Skeletal muscle tissue (tissue), 3 donors: ENCODE measurements at regions not wholly inside any gene's neighbourhood (a gene's known extent, or its start where the extent isn't known, plus 50 kb on each side); places are given as distances from the start of the nearest gene placed in this dataset.

Experiments used
- H3K27ac ChIP-seq: one replicate; pipeline ENCODE4 v1.7.0; 2013; ENCODE audit warnings: mild to moderate bottlenecking, low read depth, low read length, inconsistent platforms
- H3K27me3 ChIP-seq, 3 donors: one replicate each; pipeline ENCODE4 v1.7.0; 2013; ENCODE audit warnings: low read length in 3 of 3; ENCODE audit not compliant: control insufficient read depth in 3 of 3, insufficient read depth in 3 of 3
- H3K36me3 ChIP-seq, 3 donors: one replicate each; pipeline ENCODE4 v1.7.0; 2013; ENCODE audit warnings: low read length in 3 of 3; ENCODE audit not compliant: control insufficient read depth in 3 of 3, insufficient read depth in 3 of 3
- H3K4me1 ChIP-seq, 3 donors: one replicate each; pipeline ENCODE4 v1.7.0; 2013; ENCODE audit warnings: low read length in 3 of 3, mild to moderate bottlenecking in 3 of 3; ENCODE audit not compliant: control insufficient read depth in 3 of 3, insufficient read depth in 3 of 3
- H3K4me3 ChIP-seq, 3 donors: one replicate each; pipeline ENCODE4 v1.7.0; 2013; ENCODE audit warnings: low read length in 3 of 3
- H3K9ac ChIP-seq, 3 donors: one replicate each; pipeline ENCODE4 v1.7.0; 2013; ENCODE audit warnings: low read length in 3 of 3, mild to moderate bottlenecking in 3 of 3, moderate library complexity in 2 of 3, low read depth in 1 of 3
- H3K9me3 ChIP-seq, 3 donors: one replicate each; pipeline ENCODE4 v1.7.0; 2013; ENCODE audit warnings: low read length in 3 of 3; ENCODE audit not compliant: control insufficient read depth in 3 of 3
- donor health status: Osteomylitis.

DNA sequence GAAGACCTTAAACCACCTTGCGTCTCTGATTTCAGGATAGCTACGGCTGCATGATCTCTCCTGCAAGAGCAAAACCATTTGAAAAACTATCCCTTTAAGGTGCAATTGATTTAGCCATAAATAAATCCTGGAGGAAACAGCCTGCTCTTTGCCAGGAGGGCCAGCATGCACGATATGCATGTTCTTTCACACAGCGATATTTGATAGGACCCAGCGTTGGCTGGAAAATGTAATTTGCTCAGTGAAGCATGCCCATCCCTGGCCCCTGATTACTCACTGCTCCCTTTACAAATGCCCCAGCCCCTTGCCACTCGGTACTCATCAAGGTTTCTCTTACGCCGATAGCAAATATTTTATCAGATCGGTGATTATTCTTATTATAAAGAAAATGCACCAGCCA is 315.4 kb downstream of the CDH2 start:
- Histone ChIP-seq H3K27ac (no peak overlapping the region), H3K9me3 (no peaks in the 10 kb centered on the region), H3K4me1 (peaks cover 6 to 13% (median 11%) of the 10 kb centered on the region in 3 donors), H3K9ac (no peak overlapping the region), H3K27me3 (no peaks in the 10 kb centered on the region), H3K36me3 (no peaks in the 10 kb centered on the region), H3K4me3 (no peak overlapping the region)

DNA sequence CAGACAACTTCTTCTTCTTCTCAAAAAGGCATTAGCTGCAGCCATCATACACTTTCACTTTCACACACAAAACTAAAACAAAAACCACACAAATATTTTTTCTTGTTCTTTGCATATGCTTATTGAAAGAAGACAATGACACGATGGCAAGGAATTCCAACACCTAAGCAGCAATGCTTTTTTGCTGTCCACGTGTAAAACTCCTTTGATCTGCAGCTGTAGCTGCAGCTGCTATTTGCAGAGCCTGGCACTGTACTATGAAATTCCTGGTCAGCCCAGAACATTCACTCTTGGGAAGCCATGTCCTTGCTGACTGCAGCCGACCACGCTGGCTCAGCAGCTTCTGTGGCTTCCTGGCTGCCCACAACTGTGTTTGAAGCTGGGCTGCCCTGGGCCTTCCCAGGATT is 316.2 kb downstream of the CDH2 start:
- Histone ChIP-seq H3K4me3 (peak overlapping the region in 1 of 3 donors; percentile 35), H3K27me3 (no peaks in the 10 kb centered on the region), H3K27ac (no peak overlapping the region)

DNA sequence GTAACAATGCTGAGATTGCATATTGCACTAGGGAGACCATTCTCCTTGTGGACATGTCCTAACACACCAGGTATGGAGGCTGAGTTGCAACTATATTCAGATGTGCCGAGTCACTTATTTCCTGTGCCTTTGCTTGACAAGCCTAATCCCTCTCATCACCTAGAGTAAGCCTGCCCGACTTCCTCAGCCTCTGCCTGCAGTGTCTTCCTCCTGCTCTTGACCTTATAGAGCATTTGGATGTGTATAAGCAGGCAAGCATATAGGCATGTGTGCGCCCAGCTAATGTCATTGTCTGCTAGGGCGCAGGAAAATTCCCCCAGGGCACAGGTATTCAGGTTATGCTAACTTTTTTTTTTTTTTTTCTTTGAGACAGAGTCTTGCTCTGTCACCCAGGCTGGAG is 316.9 kb downstream of the CDH2 start:
- no peaks in the 10 kb centered on the region for H3K36me3 ChIP-seq
- H3K4me3 ChIP-seq = no peak overlapping the region
- H3K4me1 ChIP-seq = peaks cover 6 to 13% (median 11%) of the 10 kb centered on the region in 3 donors
- no peak overlapping the region for H3K9ac ChIP-seq
- H3K27me3 ChIP-seq = no peaks in the 10 kb centered on the region
- no peaks in the 10 kb centered on the region for H3K9me3 ChIP-seq
- H3K27ac ChIP-seq = no peak overlapping the region

More for the DNA sequence above, 316.2 kb downstream of the CDH2 start:
- Histone ChIP-seq H3K4me1 (peaks cover 6 to 13% (median 11%) of the 10 kb centered on the region in 3 donors), H3K36me3 (no peaks in the 10 kb centered on the region), H3K9ac (no peak overlapping the region), H3K9me3 (no peaks in the 10 kb centered on the region)

DNA sequence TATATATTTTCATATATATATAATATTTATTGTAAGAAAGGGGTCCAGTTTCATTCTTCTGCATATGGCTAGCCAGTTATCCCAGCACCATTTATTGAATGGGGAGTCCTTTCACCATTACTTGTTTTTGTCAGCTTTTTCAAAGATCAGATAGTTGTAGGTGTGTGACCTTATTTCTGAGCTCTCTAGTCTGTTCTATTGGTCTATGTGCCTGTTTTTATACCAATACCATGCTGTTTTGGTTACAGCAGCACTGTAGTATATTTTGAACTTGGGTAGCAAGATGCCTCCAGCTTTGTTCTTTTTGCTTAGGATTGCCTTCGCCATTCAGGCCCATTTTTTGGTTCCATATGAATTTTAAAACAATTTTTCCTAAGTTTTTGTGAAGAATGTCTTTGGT is 320.1 kb downstream of the CDH2 start:
- no peak overlapping the region for H3K4me3 ChIP-seq
- H3K27ac ChIP-seq = no peak overlapping the region
- no peaks in the 10 kb centered on the region for H3K27me3 ChIP-seq
- H3K36me3 ChIP-seq = no peaks in the 10 kb centered on the region
- no peaks in the 10 kb centered on the region for H3K9me3 ChIP-seq
- H3K4me1 ChIP-seq = peaks cover 6 to 13% (median 11%) of the 10 kb centered on the region in 3 donors
- no peak overlapping the region for H3K9ac ChIP-seq

DNA sequence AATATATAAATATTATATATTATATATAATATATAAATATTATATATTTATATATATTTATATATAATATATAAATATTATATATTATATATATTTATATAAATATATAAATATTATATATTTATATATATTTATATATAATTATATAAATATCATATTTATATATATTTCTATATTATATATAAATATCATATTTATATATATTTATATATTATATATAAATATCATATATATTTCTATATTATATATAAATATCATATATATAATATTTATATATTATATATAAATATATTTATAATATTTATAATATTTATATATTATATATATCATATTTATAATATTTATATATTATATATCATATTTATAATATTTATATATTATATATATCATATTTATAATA is 321.4 kb downstream of the CDH2 start:
- H3K27ac ChIP-seq = no peak overlapping the region
- H3K4me3 ChIP-seq = no peak overlapping the region
- no peaks in the 10 kb centered on the region for H3K27me3 ChIP-seq
- H3K36me3 ChIP-seq = no peaks in the 10 kb centered on the region
- peaks cover 0 to 4% (median 0%) of the 10 kb centered on the region in 3 donors for H3K4me1 ChIP-seq
- H3K9me3 ChIP-seq = no peaks in the 10 kb centered on the region
- H3K9ac ChIP-seq = no peak overlapping the region

DNA sequence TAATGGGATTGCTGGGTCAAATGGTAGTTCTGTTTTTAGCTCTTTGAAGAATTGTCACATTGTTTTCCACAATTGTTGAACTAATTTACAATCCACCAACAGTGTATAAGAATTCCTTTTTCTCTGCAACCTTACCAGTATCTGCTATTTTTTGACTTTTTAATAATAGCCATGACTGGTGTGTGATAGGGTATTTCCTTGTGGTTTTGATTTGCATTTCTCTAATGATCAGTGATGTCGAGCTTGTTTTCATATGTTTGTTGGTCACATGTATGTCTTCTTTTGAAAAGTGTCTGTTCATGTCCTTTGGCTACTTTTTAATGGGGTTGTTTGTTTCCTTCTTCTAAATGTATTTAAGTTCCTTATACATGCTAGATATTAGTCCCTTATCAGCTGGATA is 322.3 kb downstream of the CDH2 start:
- Histone ChIP-seq H3K9ac (no peak overlapping the region), H3K4me3 (no peak overlapping the region), H3K4me1 (no peaks in the 10 kb centered on the region), H3K27me3 (no peaks in the 10 kb centered on the region), H3K9me3 (no peaks in the 10 kb centered on the region), H3K27ac (no peak overlapping the region), H3K36me3 (no peaks in the 10 kb centered on the region)

DNA sequence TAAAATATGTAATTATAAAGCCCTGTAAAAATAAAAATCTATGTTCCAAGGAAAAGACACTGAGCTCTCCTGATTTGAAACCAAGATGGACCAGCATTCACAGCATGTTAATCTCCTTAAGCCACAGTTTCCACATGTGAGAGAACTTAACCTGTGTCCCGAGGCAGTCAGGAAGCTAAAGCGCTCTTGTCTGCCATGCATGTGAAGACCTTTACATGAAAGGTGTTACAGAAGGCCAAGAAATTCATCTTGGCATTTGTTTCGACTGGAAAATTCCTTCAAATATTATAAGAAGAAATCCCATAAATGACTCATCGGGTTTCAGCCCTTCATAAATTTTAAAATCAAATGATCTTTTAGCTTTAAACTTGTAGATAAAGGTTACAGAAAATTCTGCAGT is 328.6 kb downstream of the CDH2 start:
- no peak overlapping the region for H3K4me3 ChIP-seq
- H3K4me1 ChIP-seq = no peaks in the 10 kb centered on the region
- H3K9me3 ChIP-seq = no peaks in the 10 kb centered on the region
- no peaks in the 10 kb centered on the region for H3K27me3 ChIP-seq
- H3K36me3 ChIP-seq = no peaks in the 10 kb centered on the region
- no peak overlapping the region for H3K27ac ChIP-seq
- H3K9ac ChIP-seq = no peak overlapping the region

DNA sequence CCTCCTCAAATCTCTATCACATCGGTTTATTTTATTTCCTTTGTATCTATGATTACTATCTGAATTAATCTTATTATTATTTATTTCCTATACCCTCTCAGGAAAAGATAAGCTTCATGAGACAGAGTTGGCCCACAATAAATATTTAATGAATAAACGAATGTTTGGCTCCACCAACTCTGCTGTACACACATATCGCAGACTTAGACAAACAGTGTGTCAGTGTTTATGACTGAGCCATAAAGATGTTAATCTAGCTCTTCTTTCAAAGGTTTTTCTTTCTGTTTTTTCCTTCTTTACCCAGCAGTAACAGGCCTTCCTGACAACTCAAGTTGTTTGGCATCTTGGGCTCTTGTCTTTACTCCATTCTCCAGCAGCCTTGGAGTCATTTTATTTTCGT is 329.5 kb downstream of the CDH2 start:
- H3K27me3 ChIP-seq = no peaks in the 10 kb centered on the region
- H3K4me1 ChIP-seq = no peaks in the 10 kb centered on the region
- H3K9me3 ChIP-seq = no peaks in the 10 kb centered on the region
- H3K27ac ChIP-seq = no peak overlapping the region
- no peak overlapping the region for H3K9ac ChIP-seq
- no peak overlapping the region for H3K4me3 ChIP-seq
- H3K36me3 ChIP-seq = no peaks in the 10 kb centered on the region

DNA sequence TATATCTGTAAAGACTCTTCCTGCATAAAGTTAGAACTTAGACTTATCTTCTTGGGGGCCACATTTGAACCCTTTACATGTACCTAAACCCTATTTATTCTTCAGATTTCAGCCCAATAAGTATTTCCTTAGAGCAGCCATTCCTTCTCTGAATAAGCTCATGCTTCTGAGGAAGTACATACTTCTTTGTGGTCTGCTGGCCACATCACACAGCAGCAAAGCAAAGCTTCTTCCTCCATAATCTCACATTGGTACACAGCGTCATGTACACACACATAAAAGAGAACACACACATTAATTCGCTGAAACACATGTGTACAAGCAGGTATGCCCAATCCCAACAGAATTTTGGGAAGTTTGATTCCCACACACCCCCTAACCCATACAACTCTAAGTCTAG is 331.0 kb downstream of the CDH2 start:
- no peaks in the 10 kb centered on the region for H3K36me3 ChIP-seq
- H3K4me3 ChIP-seq = no peak overlapping the region
- no peaks in the 10 kb centered on the region for H3K4me1 ChIP-seq
- no peak overlapping the region for H3K9ac ChIP-seq
- no peaks in the 10 kb centered on the region for H3K9me3 ChIP-seq
- H3K27ac ChIP-seq = no peak overlapping the region
- no peaks in the 10 kb centered on the region for H3K27me3 ChIP-seq

DNA sequence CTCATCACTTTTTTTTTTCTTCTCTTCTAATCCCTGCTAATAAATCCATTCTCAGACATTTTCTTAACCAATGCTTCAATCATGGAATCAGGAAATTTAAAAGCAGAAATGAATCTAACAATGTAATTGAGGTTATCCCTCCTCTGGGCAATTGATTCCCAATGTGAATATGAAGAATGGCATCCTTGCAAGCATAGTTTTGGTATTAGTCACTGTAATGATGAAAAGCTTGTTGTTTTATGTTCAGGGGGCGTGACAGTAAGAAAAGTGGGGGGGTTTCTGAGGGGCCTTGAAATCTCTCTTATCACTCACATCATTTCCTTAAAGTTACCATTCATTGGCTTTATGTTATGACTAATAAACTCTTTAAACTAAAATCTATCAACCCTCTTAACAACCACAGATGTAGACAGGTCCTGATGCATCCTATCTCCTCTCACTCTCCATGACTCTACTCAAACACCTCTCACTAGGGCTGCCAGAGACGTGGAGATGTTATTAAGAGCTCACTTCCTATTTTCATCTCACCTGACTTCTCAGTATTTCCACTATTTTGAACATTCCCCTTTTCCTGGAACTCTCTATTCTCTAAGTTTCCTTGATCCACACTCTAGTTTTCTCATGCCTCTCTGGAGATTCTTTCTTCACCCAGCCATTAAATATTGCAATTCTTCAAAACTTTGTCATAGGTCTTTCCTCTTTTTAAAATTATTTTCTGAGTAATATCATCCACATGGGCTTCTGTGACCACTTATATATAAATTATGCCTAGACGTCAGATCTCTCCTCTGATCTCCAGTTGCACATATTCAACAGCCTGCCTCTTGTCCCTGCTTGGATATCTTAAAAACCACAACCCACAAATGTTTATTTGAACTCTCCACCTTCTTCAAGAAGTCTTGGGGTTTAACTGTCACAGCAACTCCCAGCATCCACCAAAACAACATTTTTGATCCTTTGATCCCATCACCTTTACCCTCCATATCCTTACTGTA is 332.9 kb downstream of the CDH2 start:
- no peaks in the 10 kb centered on the region for H3K4me1 ChIP-seq
- no peak overlapping the region for H3K9ac ChIP-seq
- H3K36me3 ChIP-seq = no peaks in the 10 kb centered on the region
- H3K9me3 ChIP-seq = peaks cover 0 to 2% (median 0%) of the 10 kb centered on the region in 3 donors
- no peak overlapping the region for H3K27ac ChIP-seq
- no peaks in the 10 kb centered on the region for H3K27me3 ChIP-seq
- no peak overlapping the region for H3K4me3 ChIP-seq
